SIG-M5 treated with dmso at 0.1 percent for 504 hours (cell line): ENCODE measurements at regions not wholly inside any gene's neighbourhood (a gene's known extent, or its start where the extent isn't known, plus 50 kb on each side); places are given as distances from the start of the nearest gene placed in this dataset.
"Not testable (repeated sequence)": the region's sequence is repeated elsewhere in the genome, so short reads cannot be mapped to it uniquely, and the experiment has no call there.

ENCODE experiments used
- DNase-seq: peaks from one replicate; lab custom pipeline; 2025; ENCODE audit not compliant: unreplicated experiment; lab: John Stamatoyannopoulos, UW

GRCh38 chr11:126149759-126150625, 61.5 kb downstream of the RPUSD4 start:
- DNase-seq, result no peak

- DNase-seq, result no peak
Observed at GRCh38 chr11:126148317-126148716, 63.1 kb downstream of the RPUSD4 start.

GRCh38 chr11:126147208-126148111, 64.0 kb downstream of the RPUSD4 start:
- DNase-seq, result no peak

- DNase-seq, result no peak
Observed at GRCh38 chr11:126146454-126147192, 64.8 kb downstream of the RPUSD4 start.

GRCh38 chr11:126145954-126146353, 65.5 kb downstream of the RPUSD4 start:
- DNase-seq, result no peak

GRCh38 chr11:126143491-126143890, 68.0 kb downstream of the RPUSD4 start:
- not testable (repeated sequence) for DNase-seq

GRCh38 chr11:126140926-126141280, 70.5 kb downstream of the RPUSD4 start:
- no peak for DNase-seq

GRCh38 chr11:126140201-126140925, 71.1 kb downstream of the RPUSD4 start:
- DNase-seq, result no peak

- no peak for DNase-seq
Observed at GRCh38 chr11:126139111-126140091, 72.0 kb downstream of the RPUSD4 start.

- DNase-seq, result no peak
Observed at GRCh38 chr11:126138636-126139035, 72.8 kb downstream of the RPUSD4 start.

- no peak for DNase-seq
Observed at GRCh38 chr11:126137136-126137535, 74.3 kb downstream of the RPUSD4 start.

GRCh38 chr11:126136507-126136906, 73.8 kb upstream of the CDON start:
- DNase-seq, result no peak

GRCh38 chr11:126135235-126136176, 72.8 kb upstream of the CDON start:
- DNase-seq, result no peak

GRCh38 chr11:126134461-126135155, 71.9 kb upstream of the CDON start:
- no peak for DNase-seq

- no peak for DNase-seq
Observed at GRCh38 chr11:126133901-126134300, 71.2 kb upstream of the CDON start.

- DNase-seq, result no peak
Observed at GRCh38 chr11:126132319-126132718, 69.7 kb upstream of the CDON start.

GRCh38 chr11:126130781-126131180, 68.1 kb upstream of the CDON start:
- not testable (repeated sequence) for DNase-seq
